VCaP (cell line): ENCODE measurements at regions not wholly inside any gene's neighbourhood (a gene's known extent, or its start where the extent isn't known, plus 50 kb on each side); places are given as distances from the start of the nearest gene placed in this dataset.

Experiments
- H3K27ac ChIP-seq: fragments of 450-650 bp; 2 replicates; pipeline ENCODE4 v1.5.1; 2017
- TF ChIP-seq, protein P1 (sequence below): fragments of 450-650 bp; conservative IDR thresholded peaks from 2 replicates; pipeline ENCODE4 v1.5.1; 2017; ENCODE audit warnings: mild to moderate bottlenecking, moderate library complexity

DNA sequence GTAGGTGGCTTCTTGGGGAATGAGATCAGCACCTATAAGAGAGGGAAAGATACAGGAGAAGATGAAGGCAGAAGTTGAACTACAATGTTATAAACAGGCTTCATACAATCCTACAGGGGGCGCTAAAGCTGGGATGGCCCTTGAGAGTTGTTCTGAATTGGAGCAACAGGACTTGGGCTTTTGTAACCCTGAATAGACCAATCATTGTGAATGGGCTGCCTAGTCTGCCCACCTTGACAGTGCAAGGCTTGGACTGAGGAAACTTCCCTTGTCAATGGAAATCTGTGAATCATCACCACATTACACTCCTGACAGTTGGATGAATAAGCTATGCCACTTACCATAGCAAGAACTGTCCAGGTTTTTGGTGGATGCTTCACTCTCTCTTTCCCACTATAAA, 306.1 kb downstream of the KCNC2 start:
- TF ChIP-seq, protein P1, sequence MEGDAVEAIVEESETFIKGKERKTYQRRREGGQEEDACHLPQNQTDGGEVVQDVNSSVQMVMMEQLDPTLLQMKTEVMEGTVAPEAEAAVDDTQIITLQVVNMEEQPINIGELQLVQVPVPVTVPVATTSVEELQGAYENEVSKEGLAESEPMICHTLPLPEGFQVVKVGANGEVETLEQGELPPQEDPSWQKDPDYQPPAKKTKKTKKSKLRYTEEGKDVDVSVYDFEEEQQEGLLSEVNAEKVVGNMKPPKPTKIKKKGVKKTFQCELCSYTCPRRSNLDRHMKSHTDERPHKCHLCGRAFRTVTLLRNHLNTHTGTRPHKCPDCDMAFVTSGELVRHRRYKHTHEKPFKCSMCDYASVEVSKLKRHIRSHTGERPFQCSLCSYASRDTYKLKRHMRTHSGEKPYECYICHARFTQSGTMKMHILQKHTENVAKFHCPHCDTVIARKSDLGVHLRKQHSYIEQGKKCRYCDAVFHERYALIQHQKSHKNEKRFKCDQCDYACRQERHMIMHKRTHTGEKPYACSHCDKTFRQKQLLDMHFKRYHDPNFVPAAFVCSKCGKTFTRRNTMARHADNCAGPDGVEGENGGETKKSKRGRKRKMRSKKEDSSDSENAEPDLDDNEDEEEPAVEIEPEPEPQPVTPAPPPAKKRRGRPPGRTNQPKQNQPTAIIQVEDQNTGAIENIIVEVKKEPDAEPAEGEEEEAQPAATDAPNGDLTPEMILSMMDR: no peak
- H3K27ac ChIP-seq: no peak overlapping the region

DNA sequence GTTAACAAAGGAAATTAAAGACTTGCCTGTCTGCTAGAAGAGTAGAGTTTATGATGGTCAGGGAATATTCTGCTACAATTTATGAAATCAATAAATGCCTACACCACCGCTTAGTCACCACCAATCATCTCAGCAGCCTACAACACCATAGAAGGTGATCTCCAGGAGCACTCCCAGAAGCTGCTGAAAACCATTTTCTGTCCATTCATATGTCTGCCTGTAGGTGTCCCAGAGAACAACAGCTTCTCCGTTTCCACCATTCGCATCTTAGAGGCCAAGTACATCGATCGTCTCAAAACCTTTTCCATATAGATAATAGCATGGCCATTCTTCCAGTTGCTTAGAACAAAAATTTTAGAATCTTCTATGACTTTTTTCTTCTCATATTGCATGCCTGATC, 303.4 kb downstream of the KCNC2 start:
- H3K27ac ChIP-seq: no peak overlapping the region
- TF ChIP-seq, protein P1: 0 out of 2 replicates have a peak, but pooled peaks have one; percentile 18

GRCh38 chr12:74910831-74911230, 298.8 kb downstream of the KCNC2 start:
- TF ChIP-seq, protein P1: no peak
- H3K27ac ChIP-seq: no peak overlapping the region

DNA sequence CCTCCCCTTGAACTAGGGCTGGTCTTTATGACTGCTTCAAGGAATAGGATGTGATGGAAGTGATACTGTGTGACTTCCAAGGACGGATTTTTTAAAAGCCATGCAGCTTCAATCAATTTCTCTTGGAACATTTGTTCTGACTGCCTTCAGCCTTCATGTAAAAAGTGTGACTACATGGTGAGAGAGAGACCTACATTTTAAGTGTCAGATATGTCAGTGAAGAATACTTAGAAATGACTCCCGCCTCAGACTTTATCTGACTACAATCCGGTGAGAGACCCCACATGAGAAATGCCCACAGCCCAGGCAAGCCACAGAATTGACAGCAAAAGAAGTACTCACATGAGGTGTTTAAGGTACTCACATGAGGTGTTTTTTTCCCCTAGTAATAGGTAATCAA, 295.3 kb downstream of the KCNC2 start:
- no peak overlapping the region for H3K27ac ChIP-seq
- TF ChIP-seq, protein P1: no peak

GRCh38 chr12:74915718-74916117, 293.9 kb downstream of the KCNC2 start:
- H3K27ac ChIP-seq: no peak overlapping the region
- TF ChIP-seq, protein P1: no peak

- TF ChIP-seq, protein P1: no peak
Measured at GRCh38 chr12:74917743-74918142, 291.9 kb downstream of the KCNC2 start.

GRCh38 chr12:74918291-74918690, 291.3 kb downstream of the KCNC2 start:
- TF ChIP-seq, protein P1: no peak
- no peak overlapping the region for H3K27ac ChIP-seq

More at GRCh38 chr12:74917743-74918142, 291.9 kb downstream of the KCNC2 start:
- no peak overlapping the region for H3K27ac ChIP-seq
